Muscle layer of colon (tissue), 2 donors: ENCODE measurements at regions not wholly inside any gene's neighbourhood (a gene's known extent, or its start where the extent isn't known, plus 50 kb on each side); places are given as distances from the start of the nearest gene placed in this dataset.

Source experiments
- H3K27ac ChIP-seq: one replicate; pipeline ENCODE4 v1.7.0; 2013; ENCODE audit warnings: low read depth, mild to moderate bottlenecking, low read length, moderate library complexity
- H3K27me3 ChIP-seq, 2 donors: one replicate each; pipeline ENCODE4 v1.7.0; 2013; ENCODE audit warnings: low read length in 2 of 2, mild to moderate bottlenecking in 2 of 2; ENCODE audit not compliant: insufficient read depth in 2 of 2, control insufficient read depth in 1 of 2
- H3K36me3 ChIP-seq: one replicate; pipeline ENCODE4 v1.7.0; 2013; ENCODE audit warnings: mild to moderate bottlenecking, low read length; ENCODE audit not compliant: insufficient read depth
- H3K4me1 ChIP-seq: one replicate; pipeline ENCODE4 v1.7.0; 2013; ENCODE audit warnings: mild to moderate bottlenecking, low read length; ENCODE audit not compliant: insufficient read depth
- H3K4me3 ChIP-seq, 2 donors: one replicate each; pipeline ENCODE4 v1.7.0; 2013; ENCODE audit warnings: low read length in 2 of 2, low read depth in 1 of 2, mild to moderate bottlenecking in 1 of 2, moderate library complexity in 1 of 2
- H3K9ac ChIP-seq: one replicate; pipeline ENCODE4 v1.7.0; 2013; ENCODE audit warnings: low read length
- H3K9me3 ChIP-seq: one replicate; pipeline ENCODE4 v1.7.0; 2013; ENCODE audit warnings: mild to moderate bottlenecking, low read length
- donor health status: abdominal sarcoma.
- donor health status: Adenocarcinoma of cecum.

- Histone ChIP-seq H3K27ac (no peak overlapping the region), H3K4me3 (no peak overlapping the region), H3K9ac (no peak overlapping the region), H3K4me1 (peaks cover 21% of the 10 kb centered on the region), H3K9me3 (no peaks in the 10 kb centered on the region), H3K27me3 (no peaks in the 10 kb centered on the region), H3K36me3 (no peaks in the 10 kb centered on the region)
These were observed 375.2 kb downstream of the ZNF608 start for GRCh38 chr5:124371111-124371706.

- Histone ChIP-seq H3K4me1 (peaks cover 21% of the 10 kb centered on the region), H3K27ac (no peak overlapping the region), H3K4me3 (no peak overlapping the region), H3K36me3 (no peaks in the 10 kb centered on the region), H3K9me3 (no peaks in the 10 kb centered on the region), H3K27me3 (no peaks in the 10 kb centered on the region), H3K9ac (no peak overlapping the region)
These were observed 375.8 kb downstream of the ZNF608 start for GRCh38 chr5:124370601-124371000.

- Histone ChIP-seq H3K36me3 (no peaks in the 10 kb centered on the region), H3K9ac (no peak overlapping the region), H3K27me3 (no peaks in the 10 kb centered on the region), H3K9me3 (no peaks in the 10 kb centered on the region), H3K27ac (no peak overlapping the region), H3K4me1 (no peaks in the 10 kb centered on the region), H3K4me3 (no peak overlapping the region)
These were observed 381.1 kb downstream of the ZNF608 start for GRCh38 chr5:124365361-124365801.

DNA sequence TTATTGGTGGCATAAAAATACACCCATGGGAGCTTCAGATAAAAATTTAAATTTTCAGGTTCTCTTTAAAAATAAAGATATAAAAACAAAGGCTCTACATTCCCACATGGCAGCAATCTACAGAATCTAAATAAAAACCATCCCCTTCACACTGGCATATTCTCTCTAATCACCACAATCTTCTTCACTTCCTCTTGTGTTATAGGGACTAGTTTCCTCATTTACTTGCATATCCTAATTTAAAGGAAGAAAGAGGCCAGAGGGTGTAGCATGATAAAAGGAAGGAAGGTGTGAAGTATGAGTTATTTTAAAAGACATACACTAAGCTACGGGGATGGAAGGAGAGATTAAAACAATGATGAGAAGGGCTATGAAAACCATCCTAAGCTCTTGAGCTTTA, 390.5 kb downstream of the ZNF608 start:
- H3K9me3 ChIP-seq = no peaks in the 10 kb centered on the region

DNA sequence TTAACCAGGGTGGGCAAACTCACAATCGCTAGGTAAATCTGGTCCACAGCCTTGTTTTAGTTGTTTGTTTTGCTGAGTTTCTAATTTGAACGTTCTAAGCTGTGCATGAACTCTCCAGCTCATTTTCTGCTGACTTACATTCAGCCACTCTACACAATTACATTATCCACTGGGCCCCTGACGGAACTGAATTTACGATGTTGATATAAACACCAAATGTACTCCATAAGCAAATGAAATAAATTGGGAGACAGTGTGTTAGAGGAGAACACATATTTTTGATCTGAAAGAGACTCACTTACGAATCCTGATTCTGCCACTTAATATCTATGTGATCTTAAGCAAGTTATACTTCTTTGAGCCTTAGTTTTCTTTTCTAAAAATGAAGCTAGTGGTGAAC, 393.4 kb downstream of the ZNF608 start:
- H3K4me1 ChIP-seq = peaks cover 9% of the 10 kb centered on the region

More for the DNA sequence above, 390.5 kb downstream of the ZNF608 start:
- peaks cover 9% of the 10 kb centered on the region for H3K4me1 ChIP-seq
- no peak overlapping the region for H3K4me3 ChIP-seq
- no peak overlapping the region for H3K27ac ChIP-seq
- H3K36me3 ChIP-seq = no peaks in the 10 kb centered on the region
- H3K27me3 ChIP-seq = no peaks in the 10 kb centered on the region
- H3K9ac ChIP-seq = no peak overlapping the region

DNA sequence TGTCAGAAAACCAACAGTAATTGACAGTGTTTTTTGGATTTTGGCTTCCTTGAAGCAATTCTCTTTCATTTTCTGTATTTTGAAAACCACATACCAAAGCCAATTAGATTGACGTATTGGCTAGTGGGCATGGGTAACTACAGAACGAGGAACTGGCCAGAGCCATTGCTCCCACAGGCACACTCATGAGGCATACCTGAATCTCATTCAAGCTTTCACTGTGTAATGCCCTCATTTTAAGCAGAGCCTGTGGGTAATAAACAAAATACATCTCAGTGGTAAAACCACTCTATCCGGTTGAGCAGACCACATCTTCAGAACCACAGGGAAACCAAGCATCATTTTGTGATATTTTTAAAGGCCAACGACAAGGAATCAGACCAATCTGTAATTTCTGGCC, 394.1 kb downstream of the ZNF608 start:
- H3K4me1 ChIP-seq = peaks cover 9% of the 10 kb centered on the region
- H3K4me3 ChIP-seq = no peak overlapping the region
- no peaks in the 10 kb centered on the region for H3K36me3 ChIP-seq
- no peak overlapping the region for H3K9ac ChIP-seq
- no peaks in the 10 kb centered on the region for H3K27me3 ChIP-seq
- H3K9me3 ChIP-seq = no peaks in the 10 kb centered on the region
- no peak overlapping the region for H3K27ac ChIP-seq

More for the DNA sequence above, 393.4 kb downstream of the ZNF608 start:
- H3K9ac ChIP-seq = no peak overlapping the region
- no peaks in the 10 kb centered on the region for H3K9me3 ChIP-seq
- H3K27ac ChIP-seq = no peak overlapping the region
- no peak overlapping the region for H3K4me3 ChIP-seq
- H3K27me3 ChIP-seq = no peaks in the 10 kb centered on the region
- H3K36me3 ChIP-seq = no peaks in the 10 kb centered on the region

DNA sequence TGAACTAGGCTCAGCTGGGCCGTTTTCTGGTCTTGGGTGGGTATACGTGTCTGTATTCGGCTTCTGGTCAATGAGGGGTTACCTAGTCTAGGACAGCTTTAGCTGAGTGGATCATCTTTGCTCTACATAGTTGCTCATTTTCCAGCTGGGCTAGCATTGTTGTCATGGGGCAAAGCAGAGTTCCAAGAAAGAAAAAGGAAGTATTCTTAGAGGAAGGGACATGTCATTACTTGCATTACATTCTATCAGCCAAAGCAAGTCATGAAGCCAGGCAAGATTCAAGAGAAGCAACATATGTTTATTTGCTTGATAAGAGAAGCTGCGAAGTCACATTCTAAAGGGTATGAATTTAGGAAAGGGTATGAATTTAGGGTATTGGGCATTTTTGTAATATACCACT, 396.5 kb downstream of the ZNF608 start:
- Histone ChIP-seq H3K4me3 (no peak overlapping the region), H3K36me3 (no peaks in the 10 kb centered on the region), H3K9ac (no peak overlapping the region), H3K4me1 (peaks cover 9% of the 10 kb centered on the region), H3K27me3 (no peaks in the 10 kb centered on the region), H3K9me3 (no peaks in the 10 kb centered on the region), H3K27ac (no peak overlapping the region)

DNA sequence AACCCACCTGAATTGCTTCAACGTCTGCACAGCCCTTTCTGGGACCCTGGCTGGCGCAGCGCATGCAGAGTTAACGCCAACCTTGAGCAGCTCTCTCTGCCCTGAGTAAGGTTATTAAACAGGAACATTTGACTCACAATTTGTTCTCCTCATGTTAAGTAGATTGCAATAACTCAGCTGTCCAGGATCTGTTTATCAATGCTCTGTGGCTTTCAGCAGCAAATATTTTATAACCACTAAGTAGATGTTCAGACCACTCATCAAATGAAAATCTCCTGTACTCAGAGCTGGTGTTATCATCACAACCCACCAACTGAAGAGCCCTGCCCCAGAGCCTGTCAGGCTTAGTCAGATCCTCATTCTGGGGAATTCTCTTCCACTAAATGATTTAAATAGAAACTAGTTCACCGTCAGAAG, 403.0 kb downstream of the ZNF608 start:
- Histone ChIP-seq H3K9ac (no peak overlapping the region), H3K4me1 (peaks cover 29% of the 10 kb centered on the region), H3K4me3 (no peak overlapping the region), H3K27me3 (no peaks in the 10 kb centered on the region), H3K27ac (no peak overlapping the region), H3K36me3 (no peaks in the 10 kb centered on the region), H3K9me3 (no peaks in the 10 kb centered on the region)

GRCh38 chr5:124342986-124343385, 403.5 kb downstream of the ZNF608 start:
- no peaks in the 10 kb centered on the region for H3K27me3 ChIP-seq
- H3K27ac ChIP-seq = no peak overlapping the region
- peaks cover 29% of the 10 kb centered on the region for H3K4me1 ChIP-seq
- no peaks in the 10 kb centered on the region for H3K9me3 ChIP-seq
- no peaks in the 10 kb centered on the region for H3K36me3 ChIP-seq
- no peak overlapping the region for H3K4me3 ChIP-seq
- H3K9ac ChIP-seq = no peak overlapping the region

DNA sequence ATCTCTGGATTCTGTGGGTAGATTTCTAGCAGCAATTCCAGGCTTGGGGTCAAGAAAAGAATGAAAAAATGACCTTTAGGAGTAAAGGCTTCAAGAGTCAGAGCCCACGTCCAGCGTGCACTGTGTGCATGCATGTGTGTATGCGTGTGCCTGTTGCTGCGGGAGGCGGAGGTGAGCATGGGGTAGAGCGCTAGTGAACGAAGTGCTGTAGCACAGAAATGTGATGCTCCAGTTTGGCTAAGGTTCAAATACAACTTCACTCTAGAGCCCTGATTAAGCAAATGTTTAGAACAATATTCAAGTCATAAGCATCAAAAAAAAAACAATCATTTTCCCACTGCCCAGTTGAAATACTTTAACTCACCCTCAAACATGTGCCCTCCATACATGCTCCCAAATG, 403.9 kb downstream of the ZNF608 start:
- Histone ChIP-seq H3K9me3 (no peaks in the 10 kb centered on the region), H3K27ac (no peak overlapping the region), H3K27me3 (no peaks in the 10 kb centered on the region), H3K4me1 (peaks cover 29% of the 10 kb centered on the region), H3K9ac (no peak overlapping the region), H3K4me3 (no peak overlapping the region), H3K36me3 (no peaks in the 10 kb centered on the region)

DNA sequence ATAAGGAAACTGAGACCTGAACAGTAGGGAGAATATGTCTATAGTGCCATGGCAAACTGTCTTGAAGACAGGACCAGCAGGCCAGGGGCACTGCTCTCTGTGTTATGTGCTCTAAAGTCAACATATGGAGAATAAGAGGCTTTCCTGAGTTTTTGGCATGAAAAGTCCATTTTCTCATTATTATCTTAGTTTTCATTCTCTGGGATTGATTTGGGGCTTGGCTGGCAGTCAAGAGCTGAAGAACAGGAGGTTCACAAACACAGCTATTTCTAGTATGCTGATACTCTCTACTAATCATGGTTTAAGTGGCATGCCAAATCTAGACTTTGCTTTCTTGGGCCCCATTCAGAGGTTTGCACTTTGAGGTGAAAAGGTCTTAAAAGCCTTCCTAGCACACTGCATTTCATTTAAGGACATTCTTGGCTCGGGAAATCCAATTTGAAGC, 404.4 kb downstream of the ZNF608 start:
- Histone ChIP-seq H3K9ac (no peak overlapping the region), H3K4me1 (peaks cover 29% of the 10 kb centered on the region), H3K36me3 (no peaks in the 10 kb centered on the region), H3K27ac (no peak overlapping the region), H3K4me3 (no peak overlapping the region), H3K9me3 (no peaks in the 10 kb centered on the region), H3K27me3 (no peaks in the 10 kb centered on the region)
